Stimulated activated naive CD8-positive, alpha-beta T cell treated with anti-CD3 and anti-CD28 coated beads, Interleukin-15, Interleukin-2, amounts not matched to agents 100 ng/mL and 50 ng/mL, for 24 hours (primary cell): ENCODE measurements at regions not wholly inside any gene's neighbourhood (a gene's known extent, or its start where the extent isn't known, plus 50 kb on each side); places are given as distances from the start of the nearest gene placed in this dataset.

ENCODE experiments used
- H3K27ac Mint-ChIP-seq: one replicate; pipeline ENCODE4 v1.8.0; 2021; ENCODE audit warnings: mild to moderate bottlenecking, mixed read lengths
- H3K27me3 Mint-ChIP-seq: one replicate; pipeline ENCODE4 v1.8.0; 2021; ENCODE audit warnings: mixed read lengths
- H3K36me3 Mint-ChIP-seq: one replicate; pipeline ENCODE4 v1.8.0; 2021; ENCODE audit warnings: low read depth, mixed read lengths
- H3K4me1 Mint-ChIP-seq: one replicate; pipeline ENCODE4 v1.8.0; 2021; ENCODE audit warnings: low read depth, mixed read lengths
- H3K4me3 Mint-ChIP-seq: one replicate; pipeline ENCODE4 v1.8.0; 2021; ENCODE audit warnings: mild to moderate bottlenecking, mixed read lengths
- H3K9me3 Mint-ChIP-seq: one replicate; pipeline ENCODE4 v1.8.0; 2021; ENCODE audit warnings: mixed read lengths

DNA sequence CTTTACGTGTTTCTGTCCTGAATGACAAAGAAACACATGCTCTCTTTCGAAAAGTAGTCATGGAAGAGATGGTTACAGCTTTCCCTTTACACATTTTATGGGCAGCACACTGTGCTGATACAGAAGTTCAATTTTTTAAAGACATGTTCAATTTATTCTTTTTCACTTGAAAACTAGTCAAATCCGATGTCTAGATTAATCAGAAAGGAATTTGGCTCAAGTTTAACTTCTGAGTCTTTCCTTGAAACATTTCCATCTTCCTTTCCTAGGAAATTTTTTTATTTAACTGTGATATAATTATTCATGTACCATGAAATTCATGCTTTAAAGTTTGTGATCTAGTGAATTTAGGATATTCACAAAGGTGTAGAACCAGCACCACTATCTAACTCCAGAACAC lies 360.1 kb downstream of the TNS3 start:
- Mint-ChIP-seq H3K4me1 (peaks cover 9% of the 10 kb centered on the region), H3K27me3 (peaks cover 10% of the 10 kb centered on the region), H3K4me3 (no peak overlapping the region), H3K36me3 (no peaks in the 10 kb centered on the region), H3K27ac (no peak overlapping the region), H3K9me3 (peaks cover 5% of the 10 kb centered on the region)

DNA sequence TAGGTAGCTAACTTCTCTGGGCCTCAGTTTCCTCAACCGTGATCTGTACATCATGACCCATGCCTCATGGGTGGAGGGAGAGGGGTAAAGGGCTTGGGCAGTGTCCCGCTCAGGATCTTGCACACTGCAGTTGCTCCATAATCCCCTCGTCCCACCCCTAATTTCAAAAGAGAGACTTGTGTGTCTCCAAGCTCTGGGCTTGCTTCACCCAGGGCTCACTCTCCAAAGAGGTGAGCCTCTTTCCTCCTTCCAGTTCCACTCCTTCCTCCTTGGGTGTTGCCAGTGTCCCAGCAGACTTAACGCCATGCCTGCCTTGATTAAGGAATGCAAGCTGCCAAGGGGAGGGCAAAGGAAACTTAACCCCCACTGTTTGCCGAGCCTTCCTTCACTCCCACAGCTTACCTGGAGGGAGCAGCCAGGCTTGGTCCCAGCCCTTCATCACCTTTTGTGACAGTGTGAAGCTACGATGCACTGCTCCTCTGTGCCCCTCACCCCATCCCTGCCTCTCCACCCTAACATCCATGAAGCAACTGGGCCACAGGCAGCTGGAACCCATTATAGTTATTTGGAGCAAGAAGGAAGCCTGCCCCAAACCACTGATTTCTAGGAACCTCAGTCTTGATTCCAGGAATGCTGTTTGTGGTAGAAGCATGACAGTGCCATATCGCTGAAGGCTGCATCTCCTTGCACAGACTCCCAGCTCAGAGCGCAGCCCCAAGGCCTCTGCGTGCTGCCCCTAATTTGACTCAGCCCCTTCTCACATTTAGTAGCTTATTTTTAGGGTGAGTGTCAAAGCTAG lies 363.3 kb downstream of the TNS3 start:
- no peaks in the 10 kb centered on the region for H3K9me3 Mint-ChIP-seq
- H3K36me3 Mint-ChIP-seq, result no peaks in the 10 kb centered on the region
- H3K4me3 Mint-ChIP-seq, result no peak overlapping the region
- H3K4me1 Mint-ChIP-seq, result no peaks in the 10 kb centered on the region
- no peak overlapping the region for H3K27ac Mint-ChIP-seq
- H3K27me3 Mint-ChIP-seq, result peaks cover 3% of the 10 kb centered on the region

DNA sequence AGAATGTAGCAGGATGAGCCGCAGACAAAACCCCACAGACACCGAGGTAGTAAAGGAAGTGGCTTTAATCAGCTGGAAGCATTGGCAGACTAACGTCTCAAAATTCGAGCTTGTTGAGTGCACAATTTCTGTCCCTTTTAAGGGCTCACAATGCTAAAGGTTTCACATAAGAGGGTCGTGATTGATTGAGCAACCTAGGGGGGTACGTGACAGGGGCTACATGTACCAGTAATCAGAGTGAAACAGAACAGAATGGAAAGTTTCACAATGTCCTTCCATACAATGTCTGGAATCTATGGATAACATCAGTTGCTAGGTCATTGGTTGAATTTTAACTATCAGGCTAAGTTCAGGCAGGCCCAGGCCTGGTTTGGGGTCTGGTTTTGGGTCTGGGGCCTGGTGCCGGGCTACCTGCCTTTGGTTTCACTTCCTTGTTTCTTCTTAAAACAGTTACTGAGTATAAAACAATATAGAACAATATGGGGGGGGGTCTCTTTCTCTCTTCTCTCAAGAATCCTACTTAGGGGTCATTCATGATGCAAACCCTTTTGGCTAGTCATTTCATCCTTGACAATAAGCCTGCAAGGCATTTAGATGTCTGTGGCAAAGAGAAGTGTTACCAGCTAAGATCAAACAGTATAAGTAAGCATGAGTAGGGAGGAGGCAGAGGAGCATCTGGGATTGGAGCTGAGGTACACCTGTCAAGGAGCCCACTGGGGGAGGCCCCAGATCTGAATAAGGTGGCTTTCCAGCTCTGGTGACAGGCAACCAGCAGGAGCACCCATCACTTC lies 364.1 kb downstream of the TNS3 start:
- H3K9me3 Mint-ChIP-seq, result no peaks in the 10 kb centered on the region
- no peaks in the 10 kb centered on the region for H3K4me1 Mint-ChIP-seq

DNA sequence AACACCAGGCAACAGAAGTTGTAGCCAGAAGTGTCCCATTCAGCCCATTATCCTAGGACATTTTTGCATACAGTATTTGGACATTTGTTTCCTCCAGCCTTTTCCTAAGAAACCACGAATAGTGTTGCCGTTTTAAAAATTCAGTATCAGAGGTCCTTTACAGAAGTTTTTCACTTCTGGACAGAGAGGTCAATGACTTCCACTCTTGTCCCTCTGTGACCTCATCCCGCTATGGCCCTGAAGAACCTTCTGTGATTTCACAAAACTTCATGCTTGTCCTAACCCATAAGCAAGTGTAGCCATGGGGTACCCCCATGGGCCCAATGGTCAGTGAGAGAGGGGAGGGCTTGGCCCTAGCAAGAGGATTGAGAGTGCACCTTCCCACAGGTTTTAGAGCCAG lies 364.8 kb downstream of the TNS3 start:
- Mint-ChIP-seq H3K27me3 (peaks cover 3% of the 10 kb centered on the region), H3K9me3 (no peaks in the 10 kb centered on the region), H3K36me3 (no peaks in the 10 kb centered on the region), H3K4me1 (no peaks in the 10 kb centered on the region), H3K27ac (no peak overlapping the region), H3K4me3 (no peak overlapping the region)

More for the DNA sequence above, 364.1 kb downstream of the TNS3 start:
- no peak overlapping the region for H3K4me3 Mint-ChIP-seq
- no peaks in the 10 kb centered on the region for H3K36me3 Mint-ChIP-seq
- H3K27me3 Mint-ChIP-seq, result peaks cover 3% of the 10 kb centered on the region
- no peak overlapping the region for H3K27ac Mint-ChIP-seq

DNA sequence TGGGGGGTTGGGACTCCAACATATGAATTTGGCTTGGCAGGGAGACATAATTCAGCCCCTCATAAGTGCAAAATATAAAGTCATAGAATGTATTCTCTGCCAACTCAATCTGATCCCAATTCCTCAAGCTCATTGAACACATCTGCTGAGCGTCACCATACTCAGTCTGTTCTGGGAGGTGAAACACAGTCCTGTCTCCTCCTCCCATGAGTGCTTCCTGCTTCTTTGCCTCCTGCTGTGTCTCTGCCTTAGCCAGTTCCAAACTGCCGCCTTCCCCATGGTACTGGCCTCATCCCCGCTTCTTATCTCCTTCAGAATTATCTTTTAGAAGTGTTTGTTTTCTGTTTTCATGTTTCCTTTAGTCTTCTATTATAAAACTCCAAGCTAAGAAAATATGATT lies 365.5 kb downstream of the TNS3 start:
- Mint-ChIP-seq H3K27me3 (peaks cover 3% of the 10 kb centered on the region), H3K27ac (no peak overlapping the region), H3K36me3 (no peaks in the 10 kb centered on the region), H3K4me3 (no peak overlapping the region), H3K4me1 (no peaks in the 10 kb centered on the region), H3K9me3 (no peaks in the 10 kb centered on the region)

GRCh38 chr7:47215640-47216039 lies 366.3 kb downstream of the TNS3 start:
- H3K36me3 Mint-ChIP-seq, result no peaks in the 10 kb centered on the region
- no peaks in the 10 kb centered on the region for H3K9me3 Mint-ChIP-seq
- H3K27ac Mint-ChIP-seq, result no peak overlapping the region
- no peaks in the 10 kb centered on the region for H3K4me1 Mint-ChIP-seq
- H3K4me3 Mint-ChIP-seq, result no peak overlapping the region
- H3K27me3 Mint-ChIP-seq, result peaks cover 3% of the 10 kb centered on the region

GRCh38 chr7:47215049-47215448 lies 366.9 kb downstream of the TNS3 start:
- peaks cover 3% of the 10 kb centered on the region for H3K27me3 Mint-ChIP-seq
- no peaks in the 10 kb centered on the region for H3K36me3 Mint-ChIP-seq

DNA sequence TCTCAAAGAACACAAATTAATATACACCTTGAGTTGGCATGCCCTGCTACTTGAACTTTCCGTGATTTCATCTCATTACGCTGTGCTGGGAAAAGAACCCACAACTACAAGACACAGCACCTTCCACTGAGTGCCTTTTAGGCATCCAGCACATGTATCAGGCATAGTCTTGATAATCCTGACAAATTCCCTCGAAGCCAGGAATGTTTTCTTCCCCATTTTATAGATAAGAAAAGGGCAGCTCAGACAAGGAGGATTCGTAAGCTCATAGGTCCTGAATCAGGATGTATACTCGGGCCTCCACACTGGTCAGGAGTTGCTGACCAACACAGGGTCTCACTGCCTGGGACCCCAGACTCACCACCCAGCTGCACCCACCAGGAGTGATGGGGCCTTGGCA lies 368.6 kb downstream of the TNS3 start:
- Mint-ChIP-seq H3K9me3 (no peaks in the 10 kb centered on the region), H3K36me3 (no peaks in the 10 kb centered on the region), H3K4me3 (no peak overlapping the region), H3K27me3 (peaks cover 3% of the 10 kb centered on the region), H3K27ac (no peak overlapping the region), H3K4me1 (no peaks in the 10 kb centered on the region)

More at GRCh38 chr7:47215049-47215448, 366.9 kb downstream of the TNS3 start:
- Mint-ChIP-seq H3K4me1 (no peaks in the 10 kb centered on the region), H3K4me3 (no peak overlapping the region), H3K27ac (no peak overlapping the region), H3K9me3 (no peaks in the 10 kb centered on the region)

- H3K27ac Mint-ChIP-seq, result no peak overlapping the region
- H3K9me3 Mint-ChIP-seq, result no peaks in the 10 kb centered on the region
- H3K4me1 Mint-ChIP-seq, result no peaks in the 10 kb centered on the region
- no peak overlapping the region for H3K4me3 Mint-ChIP-seq
- no peaks in the 10 kb centered on the region for H3K36me3 Mint-ChIP-seq
- peaks cover 1% of the 10 kb centered on the region for H3K27me3 Mint-ChIP-seq
These were observed 370.4 kb downstream of the TNS3 start for GRCh38 chr7:47211519-47211973.

DNA sequence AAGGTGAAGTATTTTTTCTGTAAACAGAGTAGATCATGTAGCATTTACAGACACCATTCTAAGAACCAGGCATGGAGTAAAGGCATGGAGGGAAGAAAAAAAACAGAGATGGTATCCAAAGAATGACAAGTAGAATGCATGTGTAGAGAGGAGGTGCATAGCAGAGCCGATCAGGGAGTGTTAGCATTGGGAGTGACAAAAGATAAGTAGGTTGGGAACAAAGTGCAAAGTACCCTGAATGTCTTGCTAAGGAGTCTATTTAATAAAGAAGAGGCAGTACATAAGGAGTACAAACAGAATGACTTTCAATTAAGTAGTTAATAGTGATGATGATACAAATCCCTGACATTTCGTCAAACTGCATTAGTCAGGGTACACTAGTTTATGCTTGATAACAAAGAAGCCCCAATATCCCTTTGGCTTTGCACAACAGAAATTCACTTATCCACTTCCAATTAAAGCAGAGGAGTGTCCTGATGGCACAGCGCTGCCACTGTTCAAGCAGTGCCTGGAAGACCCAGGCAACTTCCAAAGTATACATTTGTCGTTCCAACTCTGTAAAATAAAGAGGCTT lies 371.5 kb downstream of the TNS3 start:
- Mint-ChIP-seq H3K27me3 (no peaks in the 10 kb centered on the region), H3K27ac (no peak overlapping the region), H3K36me3 (no peaks in the 10 kb centered on the region), H3K9me3 (no peaks in the 10 kb centered on the region), H3K4me1 (no peaks in the 10 kb centered on the region), H3K4me3 (no peak overlapping the region)

DNA sequence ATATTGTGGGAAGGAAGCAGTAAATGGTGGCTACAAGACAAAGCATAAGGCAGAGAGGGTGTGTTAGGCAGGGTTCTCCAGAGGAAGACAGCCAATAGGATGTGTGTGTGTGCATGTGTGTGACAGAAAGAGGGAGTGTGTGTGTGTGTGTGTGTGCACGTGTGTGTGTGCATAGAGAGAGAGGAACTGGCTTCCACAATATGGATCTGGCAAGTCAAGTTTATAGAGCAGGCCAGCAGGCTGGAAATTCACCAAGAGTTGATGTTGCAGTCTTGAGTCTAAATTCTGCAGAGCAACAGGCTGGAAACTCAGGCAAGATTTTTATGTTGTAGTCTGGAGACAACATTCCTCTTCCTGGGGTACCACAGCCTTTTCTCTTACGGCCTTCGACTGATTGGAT lies 374.0 kb downstream of the TNS3 start:
- H3K27me3 Mint-ChIP-seq, result peaks cover 3% of the 10 kb centered on the region
- no peaks in the 10 kb centered on the region for H3K4me1 Mint-ChIP-seq
- no peak overlapping the region for H3K4me3 Mint-ChIP-seq

DNA sequence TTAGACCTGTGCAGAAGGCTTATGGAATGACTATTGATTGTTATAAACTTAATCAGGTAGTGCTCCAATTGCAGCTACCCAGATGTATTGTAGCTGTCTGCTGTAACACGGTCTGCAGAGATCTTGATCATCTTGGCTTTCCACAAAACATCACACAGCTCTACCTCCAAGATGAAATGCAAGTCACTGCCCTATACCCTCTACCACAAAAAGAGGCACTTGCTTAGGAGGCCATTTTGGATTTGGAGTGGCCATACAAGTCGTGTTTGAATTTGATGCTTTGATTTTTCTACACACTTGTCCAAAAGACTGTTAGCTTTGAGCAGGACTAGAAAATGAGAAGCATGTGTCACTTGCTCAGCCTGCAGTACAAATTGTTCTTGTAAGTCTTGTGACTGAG lies 377.2 kb downstream of the TNS3 start:
- Mint-ChIP-seq H3K27ac (no peak overlapping the region), H3K27me3 (peaks cover 3% of the 10 kb centered on the region), H3K4me1 (no peaks in the 10 kb centered on the region), H3K9me3 (no peaks in the 10 kb centered on the region), H3K36me3 (no peaks in the 10 kb centered on the region), H3K4me3 (no peak overlapping the region)

More for the DNA sequence above, 374.0 kb downstream of the TNS3 start:
- no peaks in the 10 kb centered on the region for H3K9me3 Mint-ChIP-seq
- no peak overlapping the region for H3K27ac Mint-ChIP-seq
- H3K36me3 Mint-ChIP-seq, result no peaks in the 10 kb centered on the region

DNA sequence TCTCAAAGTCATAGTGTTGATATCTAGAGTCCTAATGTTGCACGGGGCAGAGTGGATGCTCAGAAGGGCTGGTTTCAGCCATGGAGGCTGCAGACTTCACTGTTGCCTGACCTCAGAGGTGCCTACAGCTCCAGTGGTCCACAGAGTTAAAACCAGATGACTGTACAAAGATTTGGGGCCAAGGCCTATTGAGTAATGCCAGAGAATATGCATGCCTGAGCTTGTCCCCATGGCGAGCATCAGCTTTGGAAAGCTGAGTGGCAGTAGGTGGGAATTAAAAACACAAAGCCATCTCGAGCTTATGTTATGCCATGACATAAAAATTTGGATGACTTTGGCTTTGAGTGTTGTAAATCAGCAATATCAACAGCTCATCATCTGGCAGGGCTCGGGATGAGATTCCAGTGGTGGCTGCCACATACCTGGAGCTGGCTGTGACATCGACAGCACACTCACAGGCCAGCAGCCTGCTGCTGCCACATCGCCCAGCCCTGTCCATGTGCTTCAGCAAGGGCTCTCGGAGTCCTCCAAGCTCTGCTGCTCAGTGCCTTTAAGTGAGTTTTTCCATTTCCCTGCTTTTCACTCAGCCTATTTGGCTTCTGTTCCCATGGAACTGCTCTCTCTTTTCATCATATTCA lies 379.6 kb downstream of the TNS3 start:
- no peaks in the 10 kb centered on the region for H3K4me1 Mint-ChIP-seq

GRCh38 chr7:47198159-47198558 lies 383.8 kb downstream of the TNS3 start:
- Mint-ChIP-seq H3K9me3 (no peaks in the 10 kb centered on the region), H3K27ac (no peak overlapping the region), H3K36me3 (no peaks in the 10 kb centered on the region), H3K4me3 (no peak overlapping the region), H3K4me1 (no peaks in the 10 kb centered on the region), H3K27me3 (no peaks in the 10 kb centered on the region)

More for the DNA sequence above, 379.6 kb downstream of the TNS3 start:
- no peak overlapping the region for H3K4me3 Mint-ChIP-seq
- H3K9me3 Mint-ChIP-seq, result no peaks in the 10 kb centered on the region
- H3K36me3 Mint-ChIP-seq, result no peaks in the 10 kb centered on the region
- H3K27me3 Mint-ChIP-seq, result peaks cover 3% of the 10 kb centered on the region
- H3K27ac Mint-ChIP-seq, result no peak overlapping the region

- no peaks in the 10 kb centered on the region for H3K9me3 Mint-ChIP-seq
- H3K36me3 Mint-ChIP-seq, result no peaks in the 10 kb centered on the region
- no peak overlapping the region for H3K27ac Mint-ChIP-seq
- H3K4me1 Mint-ChIP-seq, result no peaks in the 10 kb centered on the region
- no peak overlapping the region for H3K4me3 Mint-ChIP-seq
- no peaks in the 10 kb centered on the region for H3K27me3 Mint-ChIP-seq
These were observed 384.4 kb downstream of the TNS3 start for GRCh38 chr7:47197486-47197885.
